ENCODE measurements at regions not wholly inside any gene's neighbourhood (a gene's known extent, or its start where the extent isn't known, plus 50 kb on each side); places are given as distances from the start of the nearest gene placed in this dataset.
A peak's percentile ranks its signal among the peaks of the same experiment; 100 is the strongest.

GRCh38 chr1:71156590-71156989 lies 75.8 kb upstream of the ZRANB2 start:
- DNase-seq (ENCODE audit: low read depth) = no peak
- TF ChIP-seq, protein P1, sequence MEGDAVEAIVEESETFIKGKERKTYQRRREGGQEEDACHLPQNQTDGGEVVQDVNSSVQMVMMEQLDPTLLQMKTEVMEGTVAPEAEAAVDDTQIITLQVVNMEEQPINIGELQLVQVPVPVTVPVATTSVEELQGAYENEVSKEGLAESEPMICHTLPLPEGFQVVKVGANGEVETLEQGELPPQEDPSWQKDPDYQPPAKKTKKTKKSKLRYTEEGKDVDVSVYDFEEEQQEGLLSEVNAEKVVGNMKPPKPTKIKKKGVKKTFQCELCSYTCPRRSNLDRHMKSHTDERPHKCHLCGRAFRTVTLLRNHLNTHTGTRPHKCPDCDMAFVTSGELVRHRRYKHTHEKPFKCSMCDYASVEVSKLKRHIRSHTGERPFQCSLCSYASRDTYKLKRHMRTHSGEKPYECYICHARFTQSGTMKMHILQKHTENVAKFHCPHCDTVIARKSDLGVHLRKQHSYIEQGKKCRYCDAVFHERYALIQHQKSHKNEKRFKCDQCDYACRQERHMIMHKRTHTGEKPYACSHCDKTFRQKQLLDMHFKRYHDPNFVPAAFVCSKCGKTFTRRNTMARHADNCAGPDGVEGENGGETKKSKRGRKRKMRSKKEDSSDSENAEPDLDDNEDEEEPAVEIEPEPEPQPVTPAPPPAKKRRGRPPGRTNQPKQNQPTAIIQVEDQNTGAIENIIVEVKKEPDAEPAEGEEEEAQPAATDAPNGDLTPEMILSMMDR (IDR thresholded peaks at IDR 0.05; ENCODE audit: insufficient read depth, low read length) = no peak
- no peak overlapping the region for H3K4me3 ChIP-seq (ENCODE audit: low read depth, low read length)

- TF ChIP-seq, protein P1 (IDR thresholded peaks at IDR 0.05; ENCODE audit: insufficient read depth, low read length) = no peak
- DNase-seq (ENCODE audit: low read depth) = no peak
- H3K4me3 ChIP-seq (ENCODE audit: low read depth, low read length) = no peak overlapping the region
Observed at GRCh38 chr1:71154429-71154828, 73.6 kb upstream of the ZRANB2 start.

DNA sequence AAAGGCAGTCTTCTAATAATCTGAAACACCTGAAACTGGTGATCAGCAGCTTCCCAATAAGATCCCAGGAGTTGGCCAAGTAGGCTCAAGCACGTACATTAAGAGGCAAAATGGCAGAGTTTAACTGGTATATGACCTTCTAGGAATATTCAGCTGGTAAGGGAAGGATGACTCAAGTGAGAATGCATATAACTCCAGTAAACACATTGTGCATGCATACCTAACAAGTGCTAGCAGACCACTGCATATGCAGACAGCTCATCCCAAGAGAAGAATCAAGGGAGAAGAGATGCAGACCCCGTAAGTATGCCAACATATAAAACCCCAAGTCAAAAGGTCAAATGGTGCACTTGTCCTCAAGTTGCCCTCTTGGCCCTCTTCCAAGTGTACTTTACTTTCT lies 73.0 kb upstream of the ZRANB2 start:
- H3K4me3 ChIP-seq (ENCODE audit: low read depth, low read length) = no peak overlapping the region
- TF ChIP-seq, protein P1 (IDR thresholded peaks at IDR 0.05; ENCODE audit: insufficient read depth, low read length) = no peak
- no peak for DNase-seq (ENCODE audit: low read depth)

- DNase-seq (ENCODE audit: low read depth) = no peak
- TF ChIP-seq, protein P1 (IDR thresholded peaks at IDR 0.05; ENCODE audit: insufficient read depth, low read length) = no peak
- no peak overlapping the region for H3K4me3 ChIP-seq (ENCODE audit: low read depth, low read length)
Observed at GRCh38 chr1:71147637-71148360, 67.0 kb upstream of the ZRANB2 start.

- TF ChIP-seq, protein P1 (IDR thresholded peaks at IDR 0.05; ENCODE audit: insufficient read depth, low read length) = no peak
- H3K4me3 ChIP-seq (ENCODE audit: low read depth, low read length) = no peak overlapping the region
- peak; percentile 10 for DNase-seq (ENCODE audit: low read depth)
Observed at GRCh38 chr1:71135571-71135970, 54.7 kb upstream of the ZRANB2 start.

All from fibroblast of the aortic adventitia (primary cell).